ENCODE measurements at regions not wholly inside any gene's neighbourhood (a gene's known extent, or its start where the extent isn't known, plus 50 kb on each side); places are given as distances from the start of the nearest gene placed in this dataset.

DNA sequence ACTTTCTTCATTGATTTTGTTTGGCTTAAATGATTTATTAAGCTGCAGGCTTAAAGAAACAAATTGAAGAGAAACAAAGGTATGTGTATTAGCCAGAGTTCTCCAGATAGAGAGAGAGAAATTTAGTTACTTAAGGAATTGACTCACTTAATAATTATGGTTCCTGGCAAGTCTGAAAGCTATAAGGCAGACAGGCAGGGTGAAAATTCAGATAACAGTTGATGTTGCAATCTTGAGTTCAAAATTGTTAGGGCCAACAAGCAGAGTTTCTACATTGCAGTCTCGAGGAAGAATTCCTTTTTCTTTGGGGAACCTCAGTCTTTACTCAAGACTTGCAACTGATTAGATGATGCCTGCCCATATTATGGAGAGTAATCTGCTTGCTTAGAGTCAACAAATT, 593.5 kb downstream of the ADCYAP1 start:
- no peak for DNase-seq (ENCODE audit: low read depth)
- H3K4me3 ChIP-seq (ENCODE audit: low read depth, low read length), result no peak overlapping the region
- TF ChIP-seq, protein P1, sequence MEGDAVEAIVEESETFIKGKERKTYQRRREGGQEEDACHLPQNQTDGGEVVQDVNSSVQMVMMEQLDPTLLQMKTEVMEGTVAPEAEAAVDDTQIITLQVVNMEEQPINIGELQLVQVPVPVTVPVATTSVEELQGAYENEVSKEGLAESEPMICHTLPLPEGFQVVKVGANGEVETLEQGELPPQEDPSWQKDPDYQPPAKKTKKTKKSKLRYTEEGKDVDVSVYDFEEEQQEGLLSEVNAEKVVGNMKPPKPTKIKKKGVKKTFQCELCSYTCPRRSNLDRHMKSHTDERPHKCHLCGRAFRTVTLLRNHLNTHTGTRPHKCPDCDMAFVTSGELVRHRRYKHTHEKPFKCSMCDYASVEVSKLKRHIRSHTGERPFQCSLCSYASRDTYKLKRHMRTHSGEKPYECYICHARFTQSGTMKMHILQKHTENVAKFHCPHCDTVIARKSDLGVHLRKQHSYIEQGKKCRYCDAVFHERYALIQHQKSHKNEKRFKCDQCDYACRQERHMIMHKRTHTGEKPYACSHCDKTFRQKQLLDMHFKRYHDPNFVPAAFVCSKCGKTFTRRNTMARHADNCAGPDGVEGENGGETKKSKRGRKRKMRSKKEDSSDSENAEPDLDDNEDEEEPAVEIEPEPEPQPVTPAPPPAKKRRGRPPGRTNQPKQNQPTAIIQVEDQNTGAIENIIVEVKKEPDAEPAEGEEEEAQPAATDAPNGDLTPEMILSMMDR (IDR thresholded peaks at IDR 0.05; ENCODE audit: control insufficient read depth, extremely low read depth, insufficient read depth), result no peak

DNA sequence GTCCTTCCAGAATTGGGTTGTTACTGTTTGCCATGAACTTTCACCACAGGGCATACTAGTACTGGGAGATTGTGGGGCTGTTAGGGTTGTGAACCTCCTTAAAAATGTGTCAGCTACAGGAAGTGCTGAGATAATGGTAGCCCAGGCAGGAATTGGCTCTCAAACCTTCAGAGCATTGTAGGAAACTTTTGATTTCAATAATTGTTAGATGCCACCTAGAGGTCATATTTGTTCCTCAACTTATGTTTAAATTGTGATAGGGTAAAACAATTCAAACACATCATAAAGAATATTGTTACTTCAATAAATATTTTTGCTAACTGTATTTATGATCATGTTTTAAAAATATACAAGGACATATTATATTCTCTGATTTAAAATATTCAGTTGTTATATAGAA, 594.6 kb downstream of the ADCYAP1 start:
- DNase-seq (ENCODE audit: low read depth), result no peak
- TF ChIP-seq, protein P1 (IDR thresholded peaks at IDR 0.05; ENCODE audit: control insufficient read depth, extremely low read depth, insufficient read depth), result peak; percentile 42

DNA sequence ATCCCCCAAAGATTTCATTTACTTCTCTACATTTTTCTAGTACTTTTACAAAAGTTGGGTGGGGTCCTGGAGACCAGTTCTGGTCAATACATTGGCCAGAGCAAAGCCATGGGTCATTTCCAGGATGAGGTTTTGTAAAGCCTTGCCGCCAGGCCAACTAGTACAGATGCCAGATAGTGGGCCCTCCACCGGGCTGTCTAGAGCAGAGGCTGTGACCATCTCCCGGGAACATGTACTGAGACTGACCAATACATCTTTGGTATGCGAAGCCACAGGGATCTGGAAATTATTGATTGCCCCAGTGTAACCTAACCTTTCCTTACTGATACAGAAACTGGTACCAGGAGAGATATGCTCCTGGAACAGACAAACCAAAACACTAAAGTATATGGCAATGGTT, 599.2 kb downstream of the ADCYAP1 start:
- TF ChIP-seq, protein P1 (IDR thresholded peaks at IDR 0.05; ENCODE audit: control insufficient read depth, extremely low read depth, insufficient read depth), result no peak

More for the DNA sequence above, 594.6 kb downstream of the ADCYAP1 start:
- no peak overlapping the region for H3K4me3 ChIP-seq (ENCODE audit: low read depth, low read length)

DNA sequence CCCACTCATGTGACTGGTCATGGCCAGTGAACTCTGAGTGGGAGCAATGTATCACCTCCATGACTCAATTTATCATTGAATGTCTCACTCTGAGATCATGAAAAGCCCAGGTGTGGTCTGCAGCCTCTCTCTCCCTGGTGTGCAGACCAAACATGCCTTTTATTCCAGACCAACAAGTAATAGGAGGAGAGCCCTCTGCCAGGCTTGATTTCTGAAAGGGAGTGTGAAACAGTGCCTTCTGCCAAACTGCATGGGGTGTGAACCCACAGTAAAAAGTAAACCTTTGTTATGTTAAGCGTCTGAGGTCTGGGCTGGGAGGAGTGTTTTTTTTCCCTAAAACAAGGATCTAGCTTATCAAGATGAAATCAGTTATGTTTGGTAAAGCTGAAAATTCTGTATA, 601.2 kb downstream of the ADCYAP1 start:
- TF ChIP-seq, protein P1 (IDR thresholded peaks at IDR 0.05; ENCODE audit: control insufficient read depth, extremely low read depth, insufficient read depth), result no peak
- DNase-seq (ENCODE audit: low read depth), result no peak
- H3K4me3 ChIP-seq (ENCODE audit: low read depth, low read length), result no peak overlapping the region

More for the DNA sequence above, 599.2 kb downstream of the ADCYAP1 start:
- no peak overlapping the region for H3K4me3 ChIP-seq (ENCODE audit: low read depth, low read length)
- no peak for DNase-seq (ENCODE audit: low read depth)

DNA sequence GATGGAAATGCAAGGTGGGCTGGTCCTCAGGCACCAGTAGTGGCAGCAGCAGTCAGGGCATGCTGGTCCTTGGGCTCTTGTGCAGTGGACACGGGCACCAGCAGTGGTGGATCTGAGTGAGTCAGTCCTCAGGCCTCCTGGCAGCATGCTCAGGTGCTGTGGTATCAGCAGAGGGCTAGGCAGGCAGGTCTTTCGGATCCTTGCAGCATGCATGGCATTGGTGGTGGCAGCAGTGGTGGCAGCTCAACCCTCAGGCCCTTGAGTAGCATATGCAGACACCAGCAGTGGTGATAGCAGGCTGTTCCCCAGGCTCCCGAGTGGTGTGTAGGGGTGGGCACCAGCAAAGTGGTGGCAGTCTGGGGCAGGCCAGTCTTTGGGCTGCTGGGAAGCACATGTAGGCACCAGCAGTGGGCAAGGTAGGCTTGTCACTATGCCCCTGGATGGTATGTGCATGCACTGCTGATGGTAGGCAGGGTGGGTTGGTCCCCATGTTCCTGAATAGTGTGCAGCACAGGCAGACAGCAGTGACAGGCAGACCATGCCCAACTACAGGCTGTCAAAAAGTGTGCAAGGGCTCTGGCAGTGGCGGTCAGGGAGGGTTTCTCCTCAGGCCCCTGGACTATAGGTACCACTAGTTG, 606.0 kb downstream of the ADCYAP1 start:
- DNase-seq (ENCODE audit: low read depth), result no peak
- no peak overlapping the region for H3K4me3 ChIP-seq (ENCODE audit: low read depth, low read length)
- TF ChIP-seq, protein P1 (IDR thresholded peaks at IDR 0.05; ENCODE audit: control insufficient read depth, extremely low read depth, insufficient read depth), result no peak

DNA sequence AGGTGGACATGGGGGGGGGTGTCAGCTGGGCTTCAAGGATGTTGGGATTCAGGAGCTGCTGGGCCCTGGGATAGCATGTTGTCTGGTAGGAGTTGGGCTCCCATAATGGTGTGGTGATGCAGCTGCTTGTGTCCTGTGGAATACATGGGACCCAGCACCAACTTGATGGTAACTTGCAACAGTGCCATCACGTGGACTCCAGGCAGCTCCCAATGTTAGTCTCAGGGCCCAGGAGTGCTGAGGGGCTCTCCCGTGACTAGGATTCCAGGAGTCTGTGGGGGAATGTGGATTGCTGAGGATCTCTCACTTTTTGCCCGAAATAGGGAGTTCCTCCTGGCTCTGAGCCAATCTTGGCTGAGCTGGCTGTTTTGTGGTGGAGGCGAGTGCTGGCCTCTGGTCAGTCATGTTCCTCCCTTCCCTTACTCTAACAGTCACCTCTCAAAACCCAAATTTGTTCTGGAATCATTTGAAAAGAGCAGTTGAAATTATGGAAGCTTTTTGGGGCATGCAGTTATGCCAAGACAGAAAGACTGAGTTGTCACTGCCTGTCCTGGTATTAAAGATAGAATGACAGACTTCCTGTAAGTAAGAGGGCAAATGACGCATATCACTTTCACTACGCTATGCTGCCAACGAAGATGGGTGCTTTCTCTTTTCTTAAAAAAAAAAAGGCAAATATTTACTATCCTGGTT, 607.1 kb downstream of the ADCYAP1 start:
- no peak overlapping the region for H3K4me3 ChIP-seq (ENCODE audit: low read depth, low read length)
- TF ChIP-seq, protein P1 (IDR thresholded peaks at IDR 0.05; ENCODE audit: control insufficient read depth, extremely low read depth, insufficient read depth), result no peak
- no peak for DNase-seq (ENCODE audit: low read depth)
